ENCODE measurements at regions not wholly inside any gene's neighbourhood (a gene's known extent, or its start where the extent isn't known, plus 50 kb on each side); places are given as distances from the start of the nearest gene placed in this dataset.
"Not testable (repeated sequence)": the region's sequence is repeated elsewhere in the genome, so short reads cannot be mapped to it uniquely, and the experiment has no call there.

GRCh38 chr12:128026696-128027574, 240.0 kb upstream of the TMEM132C start:
- DNase-seq (ENCODE audit: low read depth), result no peak

- no peak for DNase-seq (ENCODE audit: low read depth)
Observed at GRCh38 chr12:128033473-128033872, 233.5 kb upstream of the TMEM132C start.

DNA sequence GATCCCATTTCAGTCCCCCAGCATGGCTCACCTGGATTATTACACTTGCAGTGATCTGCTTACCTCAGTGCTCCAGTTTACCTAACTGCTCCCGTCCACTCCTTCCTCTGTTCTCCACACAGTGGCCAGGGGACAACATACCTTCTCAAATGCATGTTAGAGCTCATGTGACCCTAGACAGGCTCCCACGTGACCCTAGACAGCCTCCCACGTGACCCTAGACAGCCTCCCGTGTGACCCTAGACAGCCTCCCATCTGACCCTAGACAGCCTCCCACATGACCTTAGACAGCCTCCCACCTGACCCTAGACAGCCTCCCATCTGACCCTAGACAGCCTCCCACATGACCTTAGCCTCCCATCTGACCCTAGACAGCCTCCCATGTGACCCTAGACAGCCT, 226.0 kb upstream of the TMEM132C start:
- no peak for DNase-seq (ENCODE audit: low read depth)

DNA sequence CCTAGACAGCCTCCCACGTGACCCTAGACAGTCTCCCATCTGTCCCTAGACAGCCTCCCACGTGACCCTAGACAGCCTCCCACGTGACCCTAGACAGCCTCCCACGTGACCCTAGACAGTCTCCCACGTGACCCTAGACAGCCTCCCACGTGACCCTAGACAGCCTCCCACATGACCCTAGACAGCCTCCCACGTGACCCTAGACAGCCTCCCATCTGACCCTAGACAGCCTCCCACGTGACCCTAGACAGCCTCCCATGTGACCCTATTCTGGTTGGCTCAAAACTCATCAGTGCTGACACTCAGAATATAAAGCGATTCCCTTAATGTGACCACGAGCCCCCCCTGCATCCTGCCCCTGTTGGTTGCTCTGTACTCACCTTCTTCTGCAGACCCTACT, 224.7 kb upstream of the TMEM132C start:
- DNase-seq (ENCODE audit: low read depth), result not testable (repeated sequence)

DNA sequence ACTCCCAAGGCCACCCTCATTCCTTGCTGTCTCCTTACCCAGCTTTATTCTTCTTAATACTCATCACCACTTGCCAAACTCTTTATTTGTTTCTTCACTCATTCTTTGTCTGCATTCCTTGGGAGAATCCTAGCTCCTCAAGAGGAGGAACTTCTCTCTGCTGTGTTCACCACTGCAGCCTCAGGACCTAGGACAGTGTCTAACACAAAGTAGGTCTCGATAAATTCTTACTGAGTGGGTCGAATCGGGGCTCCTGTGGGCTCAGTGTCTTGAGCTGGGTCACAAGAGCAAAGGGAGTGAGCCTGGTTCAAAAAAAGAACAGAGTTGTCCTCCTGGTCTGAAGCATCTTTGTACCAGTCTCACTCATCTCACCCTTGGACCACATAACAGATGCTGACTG, 224.1 kb upstream of the TMEM132C start:
- no peak for DNase-seq (ENCODE audit: low read depth)

GRCh38 chr12:128043317-128043716, 223.7 kb upstream of the TMEM132C start:
- DNase-seq (ENCODE audit: low read depth), result no peak

DNA sequence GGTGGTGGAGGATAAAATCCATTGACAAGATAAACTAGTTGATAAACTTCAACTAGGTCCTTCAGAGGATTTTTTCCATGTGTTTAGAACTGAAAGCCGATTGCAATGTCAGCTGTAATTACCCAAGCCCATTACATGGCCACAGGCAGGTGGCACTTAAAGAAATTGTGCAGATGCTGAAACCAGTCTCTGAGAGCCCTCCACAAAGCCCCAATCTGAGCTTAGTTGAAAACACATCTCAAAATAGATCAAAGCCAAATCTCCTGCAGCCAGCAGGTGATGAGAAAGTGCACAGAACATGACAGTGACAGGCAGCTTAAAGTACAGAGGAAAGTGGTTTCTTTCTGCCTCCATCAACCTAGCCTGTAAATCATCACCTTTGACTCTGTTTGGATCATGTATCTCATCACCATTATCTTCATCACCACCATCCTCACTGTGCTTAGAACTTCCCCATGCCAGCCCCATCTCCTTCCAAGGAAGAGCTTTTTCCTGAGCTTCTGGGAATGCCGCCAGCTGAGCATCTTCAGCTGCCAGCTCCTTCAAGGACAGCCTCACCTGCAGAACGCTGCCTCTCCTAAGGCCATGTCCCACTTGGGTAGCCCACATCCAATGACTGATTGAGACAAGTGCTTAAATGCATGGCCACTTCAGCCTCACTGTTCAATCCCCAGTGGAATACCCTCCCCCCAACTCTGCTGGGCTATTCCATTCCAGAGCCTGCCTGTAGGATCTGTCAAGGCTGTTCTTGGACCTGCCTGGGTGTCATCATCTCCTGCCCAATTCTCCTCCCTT, 219.5 kb upstream of the TMEM132C start:
- no peak for DNase-seq (ENCODE audit: low read depth)

DNA sequence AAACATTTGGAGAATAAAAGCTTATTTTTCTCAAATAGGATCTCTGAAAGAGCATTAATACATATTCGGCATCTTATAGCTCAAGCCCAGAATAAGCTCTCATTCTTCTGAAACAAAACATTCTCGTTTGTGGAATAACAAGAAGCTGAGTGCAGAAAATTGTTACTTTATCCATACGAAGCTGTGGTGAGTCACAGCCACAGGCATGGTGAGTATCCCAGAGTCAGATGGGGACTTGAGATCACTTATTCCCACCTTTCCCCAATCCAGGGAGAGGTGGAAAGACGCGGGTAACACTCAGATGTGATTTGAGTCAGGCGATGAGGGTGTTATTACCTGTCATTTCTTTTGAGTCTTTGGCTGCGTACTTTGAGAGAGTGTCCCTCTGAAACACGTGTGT, 214.6 kb upstream of the TMEM132C start:
- no peak for DNase-seq (ENCODE audit: low read depth)

DNA sequence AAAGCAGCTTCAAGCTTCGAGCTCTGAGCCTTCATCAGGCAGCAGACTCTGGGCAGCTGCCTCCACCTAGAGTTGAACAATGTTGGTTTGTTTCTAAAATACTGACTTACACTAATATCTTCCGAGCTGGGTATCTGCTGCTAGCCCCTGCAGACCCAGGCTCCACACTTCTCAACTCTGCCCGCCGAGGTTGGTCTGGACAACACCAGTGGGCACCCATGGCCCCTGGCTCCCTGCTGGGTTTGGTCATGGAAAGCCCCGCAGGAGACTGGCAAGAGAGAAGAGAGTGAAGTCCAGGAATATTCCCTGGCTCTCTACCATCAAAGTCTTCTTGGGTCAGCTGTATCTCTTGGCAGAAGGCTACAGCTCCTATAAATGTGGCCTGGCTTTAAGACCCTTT, 214.2 kb upstream of the TMEM132C start:
- DNase-seq (ENCODE audit: low read depth), result no peak

- no peak for DNase-seq (ENCODE audit: low read depth)
Observed at GRCh38 chr12:128055567-128055966, 211.4 kb upstream of the TMEM132C start.

- DNase-seq (ENCODE audit: low read depth), result no peak
Observed at GRCh38 chr12:128056136-128056801, 210.7 kb upstream of the TMEM132C start.

DNA sequence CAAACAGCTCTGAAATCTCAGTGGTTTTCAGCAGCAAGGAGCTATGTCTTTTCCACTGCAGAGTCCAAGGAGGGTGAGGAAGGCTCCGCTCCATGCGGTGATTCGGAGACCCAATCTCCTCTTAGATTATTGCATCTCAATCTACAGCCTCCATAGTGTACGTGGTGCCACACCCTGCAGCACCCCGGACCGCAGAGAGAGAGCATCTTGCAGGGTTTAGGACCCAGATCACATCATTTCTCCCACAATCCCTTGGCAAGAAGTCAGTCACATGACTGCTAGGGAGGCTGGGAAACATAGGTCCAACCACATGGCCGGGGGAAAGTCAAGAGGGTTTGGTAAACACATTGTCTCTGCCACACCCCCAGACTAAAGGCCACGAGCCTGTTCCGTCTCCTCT, 209.4 kb upstream of the TMEM132C start:
- no peak for DNase-seq (ENCODE audit: low read depth)

- no peak for DNase-seq (ENCODE audit: low read depth)
Observed at GRCh38 chr12:128059621-128060370, 207.2 kb upstream of the TMEM132C start.

DNA sequence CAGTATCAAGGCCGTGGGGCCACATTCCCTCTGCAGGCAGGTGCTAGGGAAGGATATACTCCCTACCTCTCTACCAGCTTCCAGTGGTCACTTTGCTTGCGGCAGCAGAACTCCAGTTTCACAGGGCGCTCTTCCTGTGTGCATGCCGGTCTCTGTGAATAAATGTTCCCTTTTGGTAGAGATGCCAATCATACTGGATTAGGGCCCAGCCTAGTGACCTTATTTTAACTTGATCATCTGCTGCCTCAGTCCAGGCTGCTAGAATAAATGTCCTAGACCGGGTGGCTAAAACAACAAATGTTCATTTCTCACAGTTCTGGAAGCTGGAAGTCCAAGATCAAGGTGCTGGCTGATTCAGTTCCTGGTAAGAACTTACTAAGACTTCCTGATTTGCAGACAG, 198.8 kb upstream of the TMEM132C start:
- no peak for DNase-seq (ENCODE audit: low read depth)

DNA sequence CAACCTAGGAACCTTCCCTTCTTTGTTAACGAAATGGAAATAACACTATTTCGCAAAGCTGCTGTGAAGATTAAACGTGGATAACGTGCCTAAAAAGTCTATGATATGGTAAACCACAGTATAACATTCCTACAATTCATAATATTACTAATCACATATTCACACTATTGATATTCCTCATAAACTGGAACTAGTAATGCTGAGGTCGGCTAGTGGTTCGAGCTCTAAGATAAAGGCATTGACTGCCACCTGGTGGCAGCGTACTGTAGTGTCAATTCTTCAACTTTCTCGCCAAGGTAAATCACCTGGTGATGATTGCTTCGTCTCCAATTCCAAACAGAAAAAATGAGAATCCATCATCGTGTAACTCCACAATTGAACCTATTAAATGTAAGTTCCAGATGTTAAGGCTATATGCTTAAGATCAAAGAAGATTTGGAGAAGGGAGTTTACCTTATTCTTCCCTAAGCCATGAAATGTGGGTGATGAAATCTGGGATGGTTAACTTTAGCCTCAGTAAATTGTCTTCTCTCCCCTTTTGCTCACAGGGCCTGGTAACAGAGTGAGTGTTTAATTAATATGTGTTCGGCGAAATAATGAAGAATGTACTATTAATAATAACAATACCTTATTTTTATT, 197.5 kb upstream of the TMEM132C start:
- no peak for DNase-seq (ENCODE audit: low read depth)

DNA sequence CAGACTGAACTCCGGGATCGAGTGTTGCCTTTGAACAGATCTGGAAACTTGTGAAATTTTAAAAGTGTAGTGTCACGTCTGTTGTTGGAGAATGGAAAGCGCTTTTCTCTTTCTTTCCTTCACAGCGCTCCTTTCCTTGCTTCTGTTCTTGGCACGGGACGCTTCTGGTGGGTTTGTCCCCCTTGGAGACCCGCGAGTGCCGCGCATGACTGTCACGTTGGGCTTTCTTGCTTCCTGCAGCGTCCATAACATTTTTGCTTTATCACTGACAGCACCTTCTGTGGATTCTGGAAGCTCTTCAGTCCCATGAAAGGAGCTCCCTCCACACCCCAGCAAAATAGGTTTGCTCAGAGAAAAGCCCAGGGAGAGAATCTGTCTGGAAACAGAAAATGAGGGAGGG, 193.0 kb upstream of the TMEM132C start:
- DNase-seq (ENCODE audit: low read depth), result no peak

- DNase-seq (ENCODE audit: low read depth), result no peak
Observed at GRCh38 chr12:128075332-128075731, 191.6 kb upstream of the TMEM132C start.

DNA sequence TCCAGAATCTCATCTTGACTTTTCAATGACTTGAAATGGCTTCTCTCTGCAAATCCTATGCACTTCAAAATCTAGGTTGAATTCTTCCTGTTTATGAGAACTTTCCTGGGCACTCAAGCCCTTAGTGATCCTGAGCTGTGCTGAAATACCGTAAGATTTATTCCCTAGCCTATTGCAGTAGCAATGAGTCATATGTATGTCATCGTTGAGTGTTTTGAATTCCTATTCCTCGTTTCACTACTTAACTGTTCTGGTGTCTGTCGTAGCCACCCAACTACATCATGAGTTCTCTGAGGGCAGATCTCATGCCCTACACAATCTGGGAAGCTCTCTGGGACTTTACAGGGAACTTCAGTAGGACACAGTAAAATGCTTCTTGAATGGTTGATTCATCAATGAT, 190.8 kb upstream of the TMEM132C start:
- no peak for DNase-seq (ENCODE audit: low read depth)

GRCh38 chr12:128077211-128077916, 189.6 kb upstream of the TMEM132C start:
- DNase-seq (ENCODE audit: low read depth), result no peak

DNA sequence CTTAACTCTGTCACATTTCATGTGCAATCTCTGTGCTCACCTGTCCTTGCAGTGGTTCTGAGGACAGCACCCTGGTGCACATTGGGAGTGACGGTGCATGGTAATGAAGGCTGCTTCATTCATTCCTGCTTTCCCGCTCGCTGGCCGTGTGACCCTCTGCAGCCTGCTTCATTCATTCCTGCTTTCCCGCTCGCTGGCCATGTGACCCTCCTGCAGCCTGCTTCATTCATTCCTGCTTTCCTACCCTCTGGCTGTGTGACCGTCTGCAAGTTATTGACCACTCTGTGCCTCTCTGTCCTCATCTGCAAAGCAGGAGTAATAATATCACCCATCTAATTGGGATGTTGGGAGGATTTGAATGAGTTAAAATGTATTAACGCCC, 189.1 kb upstream of the TMEM132C start:
- no peak for DNase-seq (ENCODE audit: low read depth)

Measured in stimulated activated CD8-positive, alpha-beta memory T cell treated with anti-CD3 and anti-CD28 coated beads, Interleukin-15, amount 100 ng/mL, for 1 hour (primary cell).